Heart left ventricle (tissue), 13 donors: ENCODE measurements at regions not wholly inside any gene's neighbourhood (a gene's known extent, or its start where the extent isn't known, plus 50 kb on each side); places are given as distances from the start of the nearest gene placed in this dataset.

Source experiments
- POLR2A ChIP-seq, 2 donors: fragments of 450-650 bp; IDR thresholded peaks; one replicate each; pipeline ENCODE4 v1.6.1; 2017; ENCODE audit warnings: antibody characterized with exemption in 2 of 2, mild to moderate bottlenecking in 2 of 2, moderate library complexity in 2 of 2
- TF ChIP-seq, protein P1 (sequence below), 12 donors: fragments of 200-600 bp; sonication (generic) in 4 of 12; IDR thresholded peaks; one replicate each; pipeline versions ENCODE4 v1.5.0 to v1.8.0; 2018 to 2022; ENCODE audit warnings: antibody characterized with exemption in 12 of 12, mild to moderate bottlenecking in 5 of 12
- donor health status: ischemic (EF 13 %, LVEDD 7.1; RV severe dilation, severe dysfunction).
- donor health status: DM: no; HTN: yes; CAD: no.
- donor health status: DM: no; HTN: no; CAD: no.
- donor health status: ischemic (EF 25% LVEDD 6.9; RV normal size, moderate dysfunction).
- donor health status: ischemic (EF 25% LVEDD 5.7; RV mildly dilated, moderate dysfunction).
- donor health status: ischemic (EF 35%, LVEDD 5.7; RV mildly dilated, moderate dysfunction).
- donor health status: nonischemic (EF 11% LVEDD 7.7; RV severe dilation, severe dysfunction).
- donor health status: DM: yes; HTN: yes; CAD: no.
- donor health status: PGD.
- donor health status: ischemic (EF 29% LVEDD 5.4; RV normal size, mild dysfunction).
- donor health status: nonischemic (EF 23%, LVEDD 6.1; RV moderate dilation, normal function).

DNA sequence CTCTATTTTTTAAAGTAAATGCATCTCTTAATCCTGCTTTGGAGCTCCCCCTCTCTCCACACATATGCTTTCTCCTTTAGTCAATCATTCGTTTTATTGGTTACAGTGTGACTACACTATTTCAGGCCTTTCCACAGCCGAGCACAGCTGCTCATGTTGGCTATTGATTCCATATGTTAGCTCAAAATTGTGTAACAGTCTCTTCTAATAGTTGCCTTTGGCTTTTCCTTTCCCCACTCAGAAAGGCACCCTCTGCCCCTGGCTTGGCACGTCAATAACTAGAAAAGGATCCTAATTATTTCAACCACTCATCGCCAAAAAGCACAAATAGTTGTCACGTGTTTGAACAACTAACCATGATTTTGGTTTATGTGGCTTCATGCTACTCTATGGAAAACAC is 410.3 kb upstream of the SLC35B3 start:
- TF ChIP-seq, protein P1, sequence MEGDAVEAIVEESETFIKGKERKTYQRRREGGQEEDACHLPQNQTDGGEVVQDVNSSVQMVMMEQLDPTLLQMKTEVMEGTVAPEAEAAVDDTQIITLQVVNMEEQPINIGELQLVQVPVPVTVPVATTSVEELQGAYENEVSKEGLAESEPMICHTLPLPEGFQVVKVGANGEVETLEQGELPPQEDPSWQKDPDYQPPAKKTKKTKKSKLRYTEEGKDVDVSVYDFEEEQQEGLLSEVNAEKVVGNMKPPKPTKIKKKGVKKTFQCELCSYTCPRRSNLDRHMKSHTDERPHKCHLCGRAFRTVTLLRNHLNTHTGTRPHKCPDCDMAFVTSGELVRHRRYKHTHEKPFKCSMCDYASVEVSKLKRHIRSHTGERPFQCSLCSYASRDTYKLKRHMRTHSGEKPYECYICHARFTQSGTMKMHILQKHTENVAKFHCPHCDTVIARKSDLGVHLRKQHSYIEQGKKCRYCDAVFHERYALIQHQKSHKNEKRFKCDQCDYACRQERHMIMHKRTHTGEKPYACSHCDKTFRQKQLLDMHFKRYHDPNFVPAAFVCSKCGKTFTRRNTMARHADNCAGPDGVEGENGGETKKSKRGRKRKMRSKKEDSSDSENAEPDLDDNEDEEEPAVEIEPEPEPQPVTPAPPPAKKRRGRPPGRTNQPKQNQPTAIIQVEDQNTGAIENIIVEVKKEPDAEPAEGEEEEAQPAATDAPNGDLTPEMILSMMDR (IDR thresholded peaks at IDR 0.05): no peak
- no peak for TF ChIP-seq POLR2A (IDR thresholded peaks at IDR 0.05)
